GM12873 (cell line): ENCODE measurements at regions not wholly inside any gene's neighbourhood (a gene's known extent, or its start where the extent isn't known, plus 50 kb on each side); places are given as distances from the start of the nearest gene placed in this dataset.

Experiments
- CTCF ChIP-seq: IDR thresholded peaks from 2 replicates; pipeline ENCODE4 v1.5.1; 2012; ENCODE audit warnings: low read depth, mild to moderate bottlenecking, moderate library complexity, low read length, control low read depth; ENCODE audit not compliant: insufficient read depth; ENCODE audit errors: missing control alignments

- no peak for TF ChIP-seq CTCF
Observed at GRCh38 chr18:22467760-22468553, 50.2 kb upstream of the CTAGE1 start.

GRCh38 chr18:22468554-22468891 lies 50.8 kb upstream of the CTAGE1 start:
- TF ChIP-seq CTCF = no peak

GRCh38 chr18:22469061-22469734 lies 51.5 kb upstream of the CTAGE1 start:
- no peak for TF ChIP-seq CTCF

GRCh38 chr18:22469926-22470247 lies 52.2 kb upstream of the CTAGE1 start:
- no peak for TF ChIP-seq CTCF

GRCh38 chr18:22470248-22471235 lies 52.8 kb upstream of the CTAGE1 start:
- TF ChIP-seq CTCF = no peak

GRCh38 chr18:22471546-22472131 lies 53.9 kb upstream of the CTAGE1 start:
- no peak for TF ChIP-seq CTCF
